ENCODE measurements at regions not wholly inside any gene's neighbourhood (a gene's known extent, or its start where the extent isn't known, plus 50 kb on each side); places are given as distances from the start of the nearest gene placed in this dataset.

- in situ Hi-C loops (cut with HindIII; ENCODE audit: extremely low pct_ligation_motif_present, low pct_unique_long_range_greater_than_20kb) = no loop called here
- no TSS peak for BruUV-seq (replicated peaks)
- intact Hi-C loops (cut with micrococcal nuclease; ENCODE audit: unreplicated experiment) = no loop called here
- FAIRE-seq (no peak), DNase-seq (ENCODE audit: low spot score) (no peak), ATAC-seq (no peak)
- ChIA-PET CTCF (ENCODE audit: low intra/inter-chr PET ratio, low total read pairs) (no interaction called here), POLR2A (no interaction called here)
- H3K79me2 ChIP-seq (ENCODE audit: insufficient read depth, low read length) = no peaks in the 10 kb centered on the region
- no peak overlapping the region for H3K27ac ChIP-seq (ENCODE audit: extremely low read length, insufficient read depth, low read length)
- no peak overlapping the region for H3K4me2 ChIP-seq (ENCODE audit: low read depth, low read length)
- no peaks in the 10 kb centered on the region for H3K4me1 ChIP-seq (ENCODE audit: insufficient read depth, low read length)
- no peak overlapping the region for H3K9ac ChIP-seq (ENCODE audit: insufficient read depth, low read depth, low read length)
- no peak overlapping the region for H2AFZ ChIP-seq (ENCODE audit: low read length)
- no peaks in the 10 kb centered on the region for H3K9me3 ChIP-seq (ENCODE audit: low read length)
- TF ChIP-seq, protein P1, sequence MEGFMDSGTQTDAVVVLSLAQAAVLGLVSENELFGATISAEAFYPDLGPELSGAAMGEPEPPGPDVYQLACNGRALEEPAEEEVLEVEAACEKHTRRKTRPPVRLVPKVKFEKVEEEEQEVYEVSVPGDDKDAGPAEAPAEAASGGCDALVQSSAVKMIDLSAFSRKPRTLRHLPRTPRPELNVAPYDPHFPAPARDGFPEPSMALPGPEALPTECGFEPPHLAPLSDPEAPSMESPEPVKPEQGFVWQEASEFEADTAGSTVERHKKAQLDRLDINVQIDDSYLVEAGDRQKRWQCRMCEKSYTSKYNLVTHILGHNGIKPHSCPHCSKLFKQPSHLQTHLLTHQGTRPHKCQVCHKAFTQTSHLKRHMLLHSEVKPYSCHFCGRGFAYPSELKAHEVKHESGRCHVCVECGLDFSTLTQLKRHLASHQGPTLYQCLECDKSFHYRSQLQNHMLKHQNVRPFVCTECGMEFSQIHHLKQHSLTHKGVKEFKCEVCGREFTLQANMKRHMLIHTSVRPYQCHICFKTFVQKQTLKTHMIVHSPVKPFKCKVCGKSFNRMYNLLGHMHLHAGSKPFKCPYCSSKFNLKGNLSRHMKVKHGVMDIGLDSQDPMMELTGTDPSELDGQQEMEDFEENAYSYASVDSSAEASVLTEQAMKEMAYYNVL (CRISPR knock-in tag; IDR thresholded peaks at IDR 0.05; ENCODE audit: borderline replicate concordance) = no peak
- no peak for TF ChIP-seq SRSF1 (optimal IDR thresholded peaks at IDR 0.05; ENCODE audit: low read depth, low read length)
- no peak for TF ChIP-seq TEAD3 (CRISPR knock-in tag; optimal IDR thresholded peaks at IDR 0.05; ENCODE audit: borderline replicate concordance)
- TF ChIP-seq NFE2 (CRISPR knock-in tag; IDR thresholded peaks at IDR 0.05) = no peak
- no peak for TF ChIP-seq ZNF570 (CRISPR knock-in tag; IDR thresholded peaks at IDR 0.05; ENCODE audit: borderline replicate concordance)
- TF ChIP-seq, protein P2, sequence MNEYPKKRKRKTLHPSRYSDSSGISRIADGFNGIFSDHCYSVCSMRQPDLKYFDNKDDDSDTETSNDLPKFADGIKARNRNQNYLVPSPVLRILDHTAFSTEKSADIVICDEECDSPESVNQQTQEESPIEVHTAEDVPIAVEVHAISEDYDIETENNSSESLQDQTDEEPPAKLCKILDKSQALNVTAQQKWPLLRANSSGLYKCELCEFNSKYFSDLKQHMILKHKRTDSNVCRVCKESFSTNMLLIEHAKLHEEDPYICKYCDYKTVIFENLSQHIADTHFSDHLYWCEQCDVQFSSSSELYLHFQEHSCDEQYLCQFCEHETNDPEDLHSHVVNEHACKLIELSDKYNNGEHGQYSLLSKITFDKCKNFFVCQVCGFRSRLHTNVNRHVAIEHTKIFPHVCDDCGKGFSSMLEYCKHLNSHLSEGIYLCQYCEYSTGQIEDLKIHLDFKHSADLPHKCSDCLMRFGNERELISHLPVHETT (CRISPR knock-in tag; conservative IDR thresholded peaks at IDR 0.05) = no peak
- no peak for TF ChIP-seq RAD51 (IDR thresholded peaks at IDR 0.05; ENCODE audit: borderline replicate concordance)
- 19% methylated on average over 7 of the region's 7 CpGs for WGBS (ENCODE audit: low lambda C conversion rate)
- peaks cover 0 to 28% of the 10 kb centered on the region in 2 experiments; a peak in 3 of 5 replicates for H3K27me3 ChIP-seq (ENCODE audit: control insufficient read depth in 1 of 2, insufficient read depth in 2 of 2, low read length in 2 of 2)
- no peaks in the 10 kb centered on the region for H4K20me1 ChIP-seq (ENCODE audit: insufficient read depth, low read length)
- H3K4me3 ChIP-seq (replicated peaks in 1 of 3; ENCODE audit: insufficient read depth in 1 of 3, low read depth in 2 of 3, low read length in 3 of 3) = no peak overlapping the region
- H3K36me3 ChIP-seq (replicated peaks in 1 of 2; ENCODE audit: control insufficient read depth in 1 of 2, insufficient read depth in 2 of 2, low read length in 2 of 2) = no peaks in the 10 kb centered on the region
Observed at GRCh38 chr5:137567226-137567625, 68.1 kb upstream of the SPOCK1 start.

Data from HepG2 (cell line).